ENCODE measurements at regions not wholly inside any gene's neighbourhood (a gene's known extent, or its start where the extent isn't known, plus 50 kb on each side); places are given as distances from the start of the nearest gene placed in this dataset.
A peak's percentile ranks its signal among the peaks of the same experiment; 100 is the strongest.

DNA sequence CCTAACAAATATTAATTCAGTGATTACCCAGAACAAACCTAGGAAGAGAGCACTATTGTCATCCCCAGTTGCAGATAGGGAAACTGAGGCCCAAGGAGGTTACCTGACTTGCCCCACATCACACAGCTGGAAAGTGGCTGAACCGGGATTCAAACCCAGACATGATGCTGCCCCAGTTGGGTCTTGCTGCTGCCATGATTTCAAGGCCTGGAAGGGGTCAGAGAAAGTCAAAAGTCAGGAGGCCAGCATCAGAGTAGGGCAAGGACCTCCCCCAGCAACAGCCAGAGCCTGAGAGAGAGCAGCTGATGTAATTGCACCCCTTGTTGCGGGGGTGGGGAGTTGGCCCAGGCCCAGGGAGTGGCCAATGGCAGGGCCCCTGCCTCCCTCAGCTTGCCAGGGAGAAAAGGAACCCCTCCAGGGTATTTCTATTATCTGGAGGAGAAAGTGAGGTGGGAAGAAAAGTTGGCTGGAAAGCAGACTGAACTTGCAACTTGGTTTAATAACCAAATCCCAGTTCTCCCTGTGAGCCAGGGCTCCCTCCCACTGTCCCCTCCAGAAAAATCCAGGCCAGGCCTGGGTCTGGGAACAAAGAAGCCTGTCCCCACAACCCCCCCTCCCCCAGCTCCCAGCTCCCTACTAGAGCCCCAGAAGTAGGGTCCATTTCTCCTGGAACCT, 83.6 kb downstream of the MRPL14 start (continued):
- TF ChIP-seq, protein P1, sequence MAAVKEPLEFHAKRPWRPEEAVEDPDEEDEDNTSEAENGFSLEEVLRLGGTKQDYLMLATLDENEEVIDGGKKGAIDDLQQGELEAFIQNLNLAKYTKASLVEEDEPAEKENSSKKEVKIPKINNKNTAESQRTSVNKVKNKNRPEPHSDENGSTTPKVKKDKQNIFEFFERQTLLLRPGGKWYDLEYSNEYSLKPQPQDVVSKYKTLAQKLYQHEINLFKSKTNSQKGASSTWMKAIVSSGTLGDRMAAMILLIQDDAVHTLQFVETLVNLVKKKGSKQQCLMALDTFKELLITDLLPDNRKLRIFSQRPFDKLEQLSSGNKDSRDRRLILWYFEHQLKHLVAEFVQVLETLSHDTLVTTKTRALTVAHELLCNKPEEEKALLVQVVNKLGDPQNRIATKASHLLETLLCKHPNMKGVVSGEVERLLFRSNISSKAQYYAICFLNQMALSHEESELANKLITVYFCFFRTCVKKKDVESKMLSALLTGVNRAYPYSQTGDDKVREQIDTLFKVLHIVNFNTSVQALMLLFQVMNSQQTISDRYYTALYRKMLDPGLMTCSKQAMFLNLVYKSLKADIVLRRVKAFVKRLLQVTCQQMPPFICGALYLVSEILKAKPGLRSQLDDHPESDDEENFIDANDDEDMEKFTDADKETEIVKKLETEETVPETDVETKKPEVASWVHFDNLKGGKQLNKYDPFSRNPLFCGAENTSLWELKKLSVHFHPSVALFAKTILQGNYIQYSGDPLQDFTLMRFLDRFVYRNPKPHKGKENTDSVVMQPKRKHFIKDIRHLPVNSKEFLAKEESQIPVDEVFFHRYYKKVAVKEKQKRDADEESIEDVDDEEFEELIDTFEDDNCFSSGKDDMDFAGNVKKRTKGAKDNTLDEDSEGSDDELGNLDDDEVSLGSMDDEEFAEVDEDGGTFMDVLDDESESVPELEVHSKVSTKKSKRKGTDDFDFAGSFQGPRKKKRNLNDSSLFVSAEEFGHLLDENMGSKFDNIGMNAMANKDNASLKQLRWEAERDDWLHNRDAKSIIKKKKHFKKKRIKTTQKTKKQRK (IDR thresholded peaks at IDR 0.05; ENCODE audit: low read length): no peak
- TF ChIP-seq EEA1 (CRISPR knock-in tag; IDR thresholded peaks at IDR 0.05; ENCODE audit: borderline replicate concordance) (no peak), CBFB (CRISPR knock-in tag; IDR thresholded peaks at IDR 0.05) (no peak), ZSCAN20 (CRISPR knock-in tag; IDR thresholded peaks at IDR 0.05; ENCODE audit: borderline replicate concordance) (no peak), FOXO1 (CRISPR knock-in tag; IDR thresholded peaks at IDR 0.05) (no peak), ZNF468 (CRISPR knock-in tag; IDR thresholded peaks at IDR 0.05) (no peak), ZNF354B (CRISPR knock-in tag; IDR thresholded peaks at IDR 0.05) (no peak), ZNF337 (CRISPR knock-in tag; IDR thresholded peaks at IDR 0.05; ENCODE audit: borderline replicate concordance, low read depth) (no peak), ZNF839 (CRISPR knock-in tag; IDR thresholded peaks at IDR 0.05; ENCODE audit: borderline replicate concordance) (no peak), DDIT3 (CRISPR knock-in tag; IDR thresholded peaks at IDR 0.05) (no peak), ZNF235 (CRISPR knock-in tag; IDR thresholded peaks at IDR 0.05; ENCODE audit: borderline replicate concordance) (no peak), HINFP (CRISPR knock-in tag; IDR thresholded peaks at IDR 0.05; ENCODE audit: low read depth) (no peak), YY1 (IDR thresholded peaks at IDR 0.05; ENCODE audit: insufficient read depth, insufficient replicate concordance, low read depth, low read length) (no peak), HES4 (CRISPR knock-in tag; IDR thresholded peaks at IDR 0.05; ENCODE audit: borderline replicate concordance) (no peak), ZNF543 (CRISPR knock-in tag; IDR thresholded peaks at IDR 0.05) (no peak), NR1H2 (CRISPR knock-in tag; IDR thresholded peaks at IDR 0.05; ENCODE audit: borderline replicate concordance, low read depth) (no peak), ZNF841 (CRISPR knock-in tag; IDR thresholded peaks at IDR 0.05; ENCODE audit: borderline replicate concordance) (no peak), SMAD1 (CRISPR knock-in tag; IDR thresholded peaks at IDR 0.05; ENCODE audit: borderline replicate concordance, low read depth) (no peak), SOX13 (IDR thresholded peaks at IDR 0.05) (no peak), SOX13 (CRISPR knock-in tag; conservative IDR thresholded peaks at IDR 0.05 in 1 of 2, IDR thresholded peaks at IDR 0.05 in 1 of 2) (no peak), MBNL3 (CRISPR knock-in tag; conservative IDR thresholded peaks at IDR 0.05) (no peak), EP300 (IDR thresholded peaks at IDR 0.05; ENCODE audit: low read depth in 2 of 2, low read length in 2 of 2) (no peak), EP300 (CRISPR knock-in tag; IDR thresholded peaks at IDR 0.05; ENCODE audit: borderline replicate concordance) (no peak), SP4 (CRISPR knock-in tag; IDR thresholded peaks at IDR 0.05) (no peak), PCBP2 (optimal IDR thresholded peaks at IDR 0.05; ENCODE audit: low read depth, low read length, poor library complexity, severe bottlenecking) (no peak), ZNF749 (CRISPR knock-in tag; IDR thresholded peaks at IDR 0.05; ENCODE audit: borderline replicate concordance) (no peak), ZNF501 (CRISPR knock-in tag; IDR thresholded peaks at IDR 0.05) (peak; percentile 44; the same call in 1 of the 2 replicates)
